ENCODE measurements at regions not wholly inside any gene's neighbourhood (a gene's known extent, or its start where the extent isn't known, plus 50 kb on each side); places are given as distances from the start of the nearest gene placed in this dataset.

- no peak for DNase-seq (ENCODE audit: low read depth)
Observed at GRCh38 chr13:63948045-63948444, 2532.4 kb upstream of the PCDH20 start.

- DNase-seq (ENCODE audit: low read depth), result no peak
Observed at GRCh38 chr13:63944911-63945310, 2529.3 kb upstream of the PCDH20 start.

GRCh38 chr13:63942372-63942771, 2526.7 kb upstream of the PCDH20 start:
- no peak for DNase-seq (ENCODE audit: low read depth)

GRCh38 chr13:63938851-63939250, 2523.2 kb upstream of the PCDH20 start:
- no peak for DNase-seq (ENCODE audit: low read depth)

- DNase-seq (ENCODE audit: low read depth), result no peak
Observed at GRCh38 chr13:63910511-63910910, 2494.9 kb upstream of the PCDH20 start.

- no peak for DNase-seq (ENCODE audit: low read depth)
Observed at GRCh38 chr13:63909726-63910375, 2494.2 kb upstream of the PCDH20 start.

- no peak for DNase-seq (ENCODE audit: low read depth)
Observed at GRCh38 chr13:63902141-63902540, 2486.5 kb upstream of the PCDH20 start.

GRCh38 chr13:63901630-63902029, 2486.0 kb upstream of the PCDH20 start:
- no peak for DNase-seq (ENCODE audit: low read depth)

- no peak for DNase-seq (ENCODE audit: low read depth)
Observed at GRCh38 chr13:63900406-63900805, 2484.8 kb upstream of the PCDH20 start.

GRCh38 chr13:63896321-63896720, 2480.7 kb upstream of the PCDH20 start:
- DNase-seq (ENCODE audit: low read depth), result no peak

- DNase-seq (ENCODE audit: low read depth), result no peak
Observed at GRCh38 chr13:63882052-63882451, 2466.4 kb upstream of the PCDH20 start.

- no peak for DNase-seq (ENCODE audit: low read depth)
Observed at GRCh38 chr13:63880705-63881104, 2465.1 kb upstream of the PCDH20 start.

GRCh38 chr13:63873936-63874335, 2458.3 kb upstream of the PCDH20 start:
- DNase-seq (ENCODE audit: low read depth), result no peak

- peak; percentile 15 for DNase-seq (ENCODE audit: low read depth)
Observed at GRCh38 chr13:63864171-63864902, 2448.7 kb upstream of the PCDH20 start.

GRCh38 chr13:63855457-63856118, 2439.9 kb upstream of the PCDH20 start:
- no peak for DNase-seq (ENCODE audit: low read depth)

- DNase-seq (ENCODE audit: low read depth), result no peak
Observed at GRCh38 chr13:63853816-63854215, 2438.2 kb upstream of the PCDH20 start.

GRCh38 chr13:63851526-63851925, 2435.9 kb upstream of the PCDH20 start:
- no peak for DNase-seq (ENCODE audit: low read depth)

GRCh38 chr13:63843766-63844699, 2428.4 kb upstream of the PCDH20 start:
- DNase-seq (ENCODE audit: low read depth), result no peak

- no peak for DNase-seq (ENCODE audit: low read depth)
Observed at GRCh38 chr13:63842102-63842501, 2426.5 kb upstream of the PCDH20 start.

- no peak for DNase-seq (ENCODE audit: low read depth)
Observed at GRCh38 chr13:63840551-63841421, 2425.1 kb upstream of the PCDH20 start.
